GM21723 (cell line): ENCODE measurements at regions not wholly inside any gene's neighbourhood (a gene's known extent, or its start where the extent isn't known, plus 50 kb on each side); places are given as distances from the start of the nearest gene placed in this dataset.

Experiments
- ATAC-seq: cut with Tn5 transposase; IDR thresholded peaks from one replicate; pipeline ENCODE4 v1.9.1; 2021; ENCODE audit warnings: mild to moderate bottlenecking, moderate library complexity; ENCODE audit not compliant: unreplicated experiment

DNA sequence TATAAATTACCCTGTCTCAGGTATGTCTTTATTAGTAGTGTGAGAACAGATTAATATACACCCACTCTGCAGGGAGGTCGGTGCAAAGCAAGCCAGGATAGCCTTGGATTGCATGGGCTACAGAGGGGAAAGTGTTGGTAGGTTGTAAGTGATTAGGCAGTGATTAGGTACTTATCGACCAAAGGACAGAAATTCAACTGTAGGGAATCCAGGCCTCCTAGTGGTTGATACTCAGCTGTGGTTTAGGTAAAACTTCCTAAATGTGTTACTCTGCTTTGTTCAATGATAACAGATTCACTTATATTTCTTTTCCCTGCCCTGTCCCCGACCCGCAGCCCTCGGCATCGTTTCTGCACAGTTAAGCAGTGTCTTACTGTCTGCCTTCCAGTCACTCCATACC lies 444.0 kb downstream of the FIGN start:
- no peak for ATAC-seq

DNA sequence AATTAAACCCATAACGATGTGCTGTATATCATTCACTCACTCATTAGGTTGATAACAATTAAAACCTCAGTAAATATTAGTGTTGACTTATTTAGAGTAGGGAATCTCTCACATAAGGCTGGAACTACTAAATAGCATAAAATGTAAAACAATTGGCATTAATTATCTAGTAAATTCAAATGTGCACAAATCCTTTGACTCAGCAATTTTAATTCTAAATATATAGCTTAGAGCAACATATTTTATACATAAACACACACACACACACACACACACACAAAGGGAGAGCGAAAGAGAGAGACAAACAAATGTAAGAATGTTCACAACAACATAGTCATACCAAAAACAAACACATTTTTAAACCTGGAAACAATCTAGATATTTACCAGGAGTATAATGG lies 443.1 kb upstream of the KCNH7 start:
- ATAC-seq, result no peak

DNA sequence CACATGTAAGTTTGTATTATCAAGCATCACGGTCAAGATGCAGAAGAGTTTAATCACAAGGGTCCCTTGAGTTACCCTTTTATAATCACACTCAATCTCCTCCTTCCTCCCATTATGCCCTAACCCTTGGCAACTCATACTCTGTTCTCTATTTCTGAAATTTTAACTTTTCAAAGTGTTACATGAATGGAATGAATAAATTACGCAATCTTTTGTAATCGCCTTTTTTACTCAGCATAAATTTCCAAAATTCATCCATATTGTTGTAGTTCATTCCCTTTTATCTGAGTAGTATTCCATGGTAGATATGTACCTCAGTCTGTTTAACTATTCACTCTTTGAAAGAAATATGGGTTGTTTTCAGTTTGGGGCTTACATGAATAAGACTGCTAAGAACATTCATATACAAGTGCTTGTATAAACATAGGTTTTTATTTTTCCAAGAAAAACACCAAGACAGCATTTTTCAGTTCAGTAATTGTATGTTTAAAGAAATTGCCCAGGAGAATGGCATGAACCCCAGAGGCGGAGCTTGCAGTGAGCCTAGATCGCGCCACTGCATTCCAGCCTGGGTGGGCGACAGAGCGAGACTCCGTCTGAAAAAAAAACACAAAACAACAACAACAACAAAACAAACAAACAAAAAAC lies 430.9 kb upstream of the KCNH7 start:
- no peak for ATAC-seq

DNA sequence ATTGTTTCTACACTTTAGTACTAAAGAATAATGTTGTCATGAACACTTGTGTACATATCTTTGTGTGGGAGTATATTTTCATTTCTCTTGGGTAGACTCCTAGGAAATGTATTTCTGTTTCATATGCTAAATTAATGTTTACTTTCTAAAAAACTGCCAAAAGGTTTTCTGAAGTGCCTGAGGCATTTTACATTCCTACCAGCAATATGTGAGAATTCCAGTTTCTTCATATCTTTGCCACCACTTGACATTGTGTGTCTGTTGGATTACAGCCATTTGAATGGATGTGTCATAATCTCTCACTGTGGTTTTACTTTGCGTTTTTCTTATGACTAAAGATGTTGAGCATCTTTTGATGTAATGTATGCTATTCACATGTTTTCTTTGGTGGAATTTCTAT lies 428.2 kb upstream of the KCNH7 start:
- no peak for ATAC-seq

DNA sequence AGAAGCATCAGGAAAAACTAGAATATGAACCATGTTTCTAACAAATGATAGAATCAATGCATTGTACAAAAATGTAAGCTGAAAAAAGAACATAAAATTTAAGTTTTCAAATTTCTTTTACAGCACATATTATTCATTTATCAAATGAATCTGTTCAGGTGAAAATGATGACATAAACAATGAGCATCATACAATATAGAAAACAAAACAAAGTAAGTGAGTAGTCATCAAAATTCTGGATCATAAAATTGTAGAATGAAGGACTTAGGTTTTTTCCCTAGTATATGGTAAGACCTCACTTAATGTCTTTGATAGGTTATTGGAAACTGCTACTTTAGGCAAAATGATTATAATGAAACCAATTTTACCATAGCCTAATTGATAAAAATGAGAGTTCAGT lies 427.0 kb upstream of the KCNH7 start:
- ATAC-seq, result no peak

DNA sequence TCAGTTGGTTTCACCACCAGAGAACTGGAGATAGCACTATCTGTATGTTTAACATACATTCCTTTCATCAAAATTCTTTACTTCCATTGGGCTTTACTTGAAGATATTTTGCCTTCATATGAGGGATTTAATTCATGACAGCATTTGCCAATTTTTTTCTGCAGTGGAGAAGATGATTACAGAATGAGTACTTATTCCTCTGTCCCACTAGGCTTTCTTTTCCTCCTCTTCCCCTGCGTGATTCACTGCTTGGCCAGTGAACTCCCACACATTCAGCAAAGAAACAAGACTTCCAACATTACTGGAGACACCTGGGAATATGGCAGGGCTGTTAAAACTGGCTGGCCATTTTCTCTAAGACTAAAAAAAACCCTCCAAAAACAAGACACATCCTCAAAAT lies 425.8 kb upstream of the KCNH7 start:
- ATAC-seq, result no peak

DNA sequence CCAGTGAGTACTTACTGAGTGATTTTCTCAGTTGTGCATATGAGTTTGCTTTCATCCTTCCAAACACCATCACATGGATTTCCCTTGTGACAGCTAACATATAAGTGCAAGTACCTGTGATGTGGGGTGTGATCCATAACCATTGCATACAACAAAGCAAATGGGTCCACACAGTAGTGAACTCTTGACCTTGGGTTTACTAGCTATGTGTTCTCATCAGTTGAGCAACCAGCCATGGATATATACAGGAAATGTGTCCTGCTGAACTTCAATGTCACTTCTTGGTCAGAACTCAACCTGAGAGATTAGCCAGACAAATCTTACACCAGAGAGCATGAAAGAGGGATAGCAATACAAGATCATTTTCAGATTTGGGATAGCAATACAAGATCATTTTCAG lies 420.9 kb upstream of the KCNH7 start:
- no peak for ATAC-seq

DNA sequence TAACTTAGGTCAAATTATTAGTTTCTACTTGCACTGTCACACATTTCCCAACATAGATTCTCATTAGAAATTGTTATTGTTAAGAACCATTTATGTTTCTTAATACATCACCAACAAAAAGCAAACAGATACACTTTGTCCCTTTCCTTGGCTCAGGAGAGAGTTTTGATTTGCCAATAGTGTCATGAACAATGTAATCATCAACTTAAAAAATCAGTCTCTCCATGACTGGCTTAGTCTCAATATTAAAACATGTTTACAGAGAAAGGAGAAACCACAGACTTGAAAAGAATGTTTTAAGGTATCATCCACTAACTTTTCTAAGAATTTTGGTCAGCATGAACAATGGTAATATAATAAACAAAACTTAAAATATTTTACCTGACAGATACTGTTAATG lies 416.5 kb upstream of the KCNH7 start:
- no peak for ATAC-seq

DNA sequence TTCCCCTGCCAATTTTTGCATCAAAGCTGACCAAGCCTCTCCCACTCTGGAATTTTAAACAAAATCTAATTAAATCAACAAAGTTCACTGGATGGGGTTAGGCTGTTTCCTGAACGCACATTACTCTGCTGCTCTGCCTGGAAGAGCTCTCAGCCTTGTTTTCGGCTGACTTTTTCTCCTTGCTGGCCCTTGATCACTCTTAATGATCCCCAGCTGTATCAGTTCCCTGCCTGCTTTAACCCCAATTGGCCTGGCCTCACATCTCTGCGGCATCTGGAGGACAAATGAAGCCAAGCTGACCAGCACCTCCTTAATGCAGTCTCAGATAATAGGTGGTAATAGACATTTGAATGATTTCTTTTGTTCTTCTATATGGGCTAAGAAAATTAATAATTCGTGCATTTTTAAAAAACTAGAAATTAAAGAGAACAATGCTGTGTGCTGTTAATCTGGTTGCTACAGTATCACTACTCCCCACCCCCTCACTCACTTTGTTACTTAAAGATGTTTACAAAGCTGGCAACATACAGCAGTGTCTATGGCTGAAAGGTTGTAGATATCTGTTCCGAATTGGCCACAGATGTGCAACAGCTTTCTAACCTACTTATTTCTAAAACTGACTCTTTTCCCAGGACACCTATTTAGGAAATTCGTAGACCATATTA lies 415.2 kb upstream of the KCNH7 start:
- ATAC-seq, result no peak

DNA sequence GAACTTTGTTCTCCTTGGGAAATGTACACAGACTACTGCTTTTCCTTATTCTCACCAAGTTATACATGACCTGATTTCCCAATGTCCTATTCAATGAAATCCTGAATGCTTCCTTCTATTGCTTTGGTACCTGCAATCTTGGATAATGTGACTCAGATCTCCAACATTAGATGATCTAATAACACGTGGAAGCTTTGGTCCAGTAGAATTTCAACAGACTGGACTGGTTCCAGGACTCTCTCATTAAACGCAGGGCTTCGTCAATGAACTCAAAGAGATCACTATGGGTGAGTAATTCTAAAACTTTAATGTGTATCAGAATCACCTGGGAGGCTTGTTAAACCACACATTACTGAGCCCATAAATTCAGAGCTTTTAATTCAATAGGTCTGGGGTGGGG lies 413.6 kb upstream of the KCNH7 start:
- no peak for ATAC-seq

DNA sequence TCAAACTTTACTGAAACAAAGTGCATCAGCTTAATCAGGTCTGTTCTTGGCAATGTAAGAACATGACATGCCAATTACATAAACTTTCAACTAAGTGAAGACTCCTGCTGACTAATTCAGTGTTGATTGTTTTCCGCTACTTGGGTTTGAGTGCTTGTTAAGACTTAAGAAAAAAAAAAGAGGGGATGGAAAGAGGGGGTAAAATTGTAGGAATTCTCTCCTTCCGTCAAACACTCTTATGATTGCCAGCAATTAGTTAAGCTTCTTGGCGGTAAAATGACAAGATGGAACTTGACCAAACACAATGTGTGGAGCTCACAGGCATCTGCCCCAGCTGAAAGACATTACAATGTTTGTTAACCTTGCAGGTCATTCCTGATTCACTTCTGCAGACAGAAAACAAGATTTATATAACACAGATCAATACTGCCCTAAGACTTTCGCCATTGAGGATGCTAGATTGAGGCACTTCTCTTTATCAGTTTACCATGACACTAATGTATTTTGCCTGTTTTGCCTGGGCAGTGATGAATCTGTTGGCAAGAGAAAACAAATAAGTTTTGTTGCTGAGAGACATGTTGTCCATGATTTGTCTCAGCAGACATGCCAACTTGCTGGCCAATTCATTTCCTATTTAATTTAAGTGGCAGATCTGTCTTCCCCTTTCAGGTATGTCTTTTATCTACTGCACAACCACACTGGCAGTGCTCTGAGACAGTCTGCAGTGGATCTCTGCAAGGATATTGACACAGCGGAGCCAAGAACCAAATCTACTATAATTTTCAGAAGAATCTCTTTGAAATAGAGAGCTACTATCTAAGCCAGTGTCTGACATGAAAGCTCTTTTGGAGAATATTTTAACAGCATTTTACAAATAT lies 410.0 kb upstream of the KCNH7 start:
- ATAC-seq, result no peak

DNA sequence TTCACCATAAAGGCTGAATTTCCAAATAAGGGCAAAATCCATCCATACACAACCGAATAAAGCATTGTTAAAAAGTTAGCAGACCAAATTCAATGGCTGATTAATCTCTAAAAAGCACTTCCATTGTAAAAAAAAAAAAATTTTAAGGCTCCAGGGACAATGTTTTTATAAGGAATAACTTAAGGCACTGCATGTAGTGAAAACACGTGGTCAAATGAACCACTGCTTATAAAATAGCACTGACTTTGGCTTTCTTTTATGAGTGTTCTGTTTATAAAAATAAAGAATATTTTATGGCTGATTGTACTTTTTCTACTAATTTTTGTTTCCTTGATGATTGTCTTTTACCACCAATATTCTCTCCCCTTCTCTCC lies 409.3 kb upstream of the KCNH7 start:
- ATAC-seq, result no peak

DNA sequence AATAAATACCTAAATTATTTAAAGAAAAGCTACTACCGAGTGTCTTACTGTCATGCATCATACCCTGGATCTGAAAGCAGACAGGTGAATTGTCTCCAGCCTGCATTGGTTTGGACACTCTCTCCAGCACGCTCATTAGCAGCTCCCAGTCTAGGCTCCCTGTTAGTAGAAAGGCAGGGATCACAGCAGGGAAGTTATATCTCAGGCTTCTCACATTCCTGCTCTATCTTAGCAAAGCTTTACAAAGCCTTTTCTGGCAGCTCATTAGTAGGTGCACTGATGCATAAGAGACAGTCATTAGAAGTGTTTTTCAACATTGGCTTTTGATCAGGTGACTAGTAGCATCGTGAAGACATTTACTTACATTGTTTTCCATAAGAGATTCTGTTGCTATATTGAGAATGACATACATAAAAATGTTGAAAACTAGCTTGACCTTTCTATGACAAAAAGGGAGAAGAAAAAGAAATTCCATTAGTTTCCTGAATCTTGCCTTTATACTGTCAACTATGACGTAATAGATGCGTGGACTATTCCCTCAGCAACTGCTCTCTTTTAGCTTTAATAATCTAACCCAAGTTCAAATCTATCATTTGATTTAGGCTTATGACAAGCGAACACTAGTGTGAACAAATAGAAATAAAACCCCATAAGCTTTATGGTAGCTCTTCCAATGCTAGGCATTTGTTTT lies 408.7 kb upstream of the KCNH7 start:
- no peak for ATAC-seq

DNA sequence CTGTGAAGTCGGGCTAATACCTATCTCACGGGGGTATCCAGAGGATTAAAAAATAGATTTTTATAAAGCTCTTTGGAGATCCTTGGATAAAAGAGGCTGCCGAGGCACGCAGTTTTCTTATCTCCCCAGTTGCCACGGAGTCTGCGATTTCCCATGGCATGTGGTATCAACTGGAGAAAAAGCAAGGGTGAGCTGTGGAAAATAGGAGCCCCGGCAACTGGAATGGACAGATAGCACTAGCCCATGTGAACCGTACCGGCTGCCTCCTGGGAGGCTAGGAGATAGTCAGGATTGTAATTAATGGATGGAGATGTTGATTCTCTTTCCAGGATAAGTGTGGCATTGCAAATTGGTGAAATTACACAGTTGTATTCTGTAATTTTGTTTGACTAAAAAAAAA lies 407.6 kb upstream of the KCNH7 start:
- no peak for ATAC-seq

DNA sequence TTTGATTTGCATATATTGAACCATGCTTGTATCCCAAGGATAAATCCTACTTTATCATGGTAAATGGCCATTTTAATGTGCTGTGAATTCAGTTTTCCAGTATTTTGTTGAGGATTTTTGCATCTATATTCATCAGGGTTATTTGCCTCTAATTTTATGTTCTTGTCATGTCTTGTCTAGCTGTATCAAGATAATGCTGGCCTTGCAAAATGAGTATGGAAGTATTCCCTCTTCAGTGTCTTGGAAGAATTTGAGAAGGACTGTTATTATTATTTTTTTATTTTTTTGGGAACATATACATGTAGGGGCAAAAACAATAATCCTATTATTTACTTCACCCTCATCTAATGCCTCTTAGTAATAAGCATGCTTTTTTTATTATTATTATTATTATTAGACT lies 398.0 kb upstream of the KCNH7 start:
- ATAC-seq, result no peak

DNA sequence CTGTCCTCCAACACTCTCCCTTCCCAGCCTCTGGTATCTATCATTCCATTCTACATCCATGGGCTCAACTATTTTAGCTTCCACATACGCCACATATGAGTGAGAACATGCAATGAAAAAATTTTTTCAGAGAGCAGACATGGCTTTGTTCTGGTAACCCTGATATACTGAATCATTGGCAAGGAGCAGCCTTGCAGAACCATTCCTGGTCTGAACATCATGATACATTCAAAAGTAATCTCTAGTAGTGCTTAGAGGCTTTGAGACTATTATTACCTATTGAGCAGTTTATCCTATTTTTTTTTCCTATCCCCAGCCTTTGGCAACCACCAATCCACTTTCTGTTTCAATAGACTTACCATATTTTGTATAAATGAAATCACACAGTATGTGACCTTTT lies 393.1 kb upstream of the KCNH7 start:
- ATAC-seq, result no peak

DNA sequence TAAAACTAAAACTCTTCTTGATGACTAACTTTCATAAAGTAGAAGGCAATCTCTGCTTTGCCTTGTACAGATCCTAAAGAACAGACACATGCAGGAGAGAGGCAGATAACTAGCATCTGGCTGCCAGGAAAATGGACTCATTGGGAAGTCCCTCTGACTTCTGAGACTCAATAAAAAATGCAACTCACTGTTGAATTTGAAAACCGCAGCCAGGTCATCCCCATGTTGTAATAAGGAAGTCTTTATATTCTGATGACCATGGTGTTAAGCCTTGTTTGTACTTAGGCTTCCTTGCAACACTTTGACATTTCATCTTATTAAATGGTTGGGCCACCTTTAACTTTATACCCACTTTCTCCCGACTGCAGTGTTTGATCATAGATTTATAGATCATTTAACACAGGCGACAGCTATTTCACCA lies 375.1 kb upstream of the KCNH7 start:
- no peak for ATAC-seq

DNA sequence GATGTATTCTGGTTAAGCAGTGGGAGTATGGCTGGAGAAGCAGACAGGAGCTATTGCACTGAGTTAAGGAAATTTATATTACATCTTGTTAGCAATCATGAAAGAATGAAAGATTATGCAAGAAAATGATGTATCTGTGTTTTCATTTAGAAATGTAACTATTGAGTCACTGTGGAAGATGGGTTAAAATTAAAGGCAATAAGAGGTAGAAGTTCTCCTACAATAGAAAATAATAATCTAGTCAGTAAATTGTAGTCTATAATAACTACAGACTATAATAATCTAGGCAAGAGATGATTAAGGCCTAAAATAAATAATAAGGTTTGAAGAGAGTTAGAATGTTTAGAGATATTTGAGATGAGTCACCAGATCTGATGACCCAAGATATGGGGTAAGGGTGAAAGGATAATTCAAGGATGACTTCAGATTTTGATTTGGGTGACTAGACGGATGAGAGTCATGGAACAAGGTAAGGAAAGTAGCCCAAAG lies 371.9 kb upstream of the KCNH7 start:
- no peak for ATAC-seq

DNA sequence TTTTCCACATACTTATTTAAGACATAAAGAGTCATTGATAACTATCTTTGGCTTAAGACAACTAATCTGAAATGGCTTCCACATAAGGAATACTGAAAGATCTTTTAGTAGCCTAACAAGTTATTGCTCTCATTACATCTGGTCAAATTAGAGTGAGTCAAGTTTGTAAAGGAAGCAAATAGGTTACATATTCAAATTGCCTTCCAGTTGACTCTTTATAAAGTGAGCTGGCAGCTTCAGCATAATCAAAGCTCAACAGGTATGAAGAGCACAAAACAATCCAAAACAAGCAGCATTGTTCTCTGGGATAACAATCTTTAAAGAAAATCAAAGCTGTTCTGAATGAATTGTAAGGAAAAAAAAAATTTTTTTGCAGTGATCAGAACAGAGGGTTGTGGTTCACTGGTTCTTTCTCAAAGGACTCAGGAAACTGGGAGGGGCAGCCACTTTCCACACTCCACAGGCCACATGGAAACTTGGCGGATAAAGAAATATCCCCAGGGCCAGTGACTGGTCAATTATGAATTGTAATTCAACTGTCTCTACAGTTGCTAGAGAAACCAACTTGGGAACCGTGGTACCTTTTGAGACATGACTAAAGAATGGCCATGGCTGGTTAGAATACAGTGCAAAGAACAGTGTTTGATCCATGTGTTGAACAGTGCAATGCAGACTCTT lies 369.3 kb upstream of the KCNH7 start:
- no peak for ATAC-seq

DNA sequence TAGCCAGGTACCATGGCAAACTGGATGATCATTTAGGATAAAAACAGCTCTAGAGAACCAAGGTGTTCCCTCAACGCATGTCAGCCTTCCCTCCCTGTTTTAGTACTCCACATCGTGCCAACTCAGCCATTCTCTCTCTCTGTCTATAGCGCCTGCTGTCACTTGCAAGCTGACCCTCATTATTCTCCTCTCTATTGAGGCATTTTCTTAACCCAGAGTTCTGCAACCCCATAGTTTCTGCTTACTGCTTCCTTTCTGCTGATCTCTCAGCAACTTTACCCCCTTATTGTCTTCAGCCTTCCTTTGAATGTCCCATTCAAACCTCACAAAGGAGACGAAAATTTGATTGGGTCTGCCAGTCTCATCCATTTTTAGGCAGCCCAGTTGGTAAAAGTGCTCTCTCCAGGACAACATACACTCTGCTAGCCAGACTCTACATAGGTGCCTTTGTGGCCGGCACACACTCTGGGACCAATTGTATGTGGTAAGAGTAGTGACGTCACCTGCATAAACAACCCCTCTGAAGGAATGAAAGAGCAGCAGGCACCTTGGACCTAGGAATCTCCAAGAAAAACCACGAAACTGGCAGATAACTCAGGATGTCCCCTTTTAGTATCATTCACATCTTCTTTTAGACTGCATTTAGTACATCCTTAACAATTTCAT lies 367.2 kb upstream of the KCNH7 start:
- no peak for ATAC-seq
